ENCODE measurements at regions not wholly inside any gene's neighbourhood (a gene's known extent, or its start where the extent isn't known, plus 50 kb on each side); places are given as distances from the start of the nearest gene placed in this dataset.

DNA sequence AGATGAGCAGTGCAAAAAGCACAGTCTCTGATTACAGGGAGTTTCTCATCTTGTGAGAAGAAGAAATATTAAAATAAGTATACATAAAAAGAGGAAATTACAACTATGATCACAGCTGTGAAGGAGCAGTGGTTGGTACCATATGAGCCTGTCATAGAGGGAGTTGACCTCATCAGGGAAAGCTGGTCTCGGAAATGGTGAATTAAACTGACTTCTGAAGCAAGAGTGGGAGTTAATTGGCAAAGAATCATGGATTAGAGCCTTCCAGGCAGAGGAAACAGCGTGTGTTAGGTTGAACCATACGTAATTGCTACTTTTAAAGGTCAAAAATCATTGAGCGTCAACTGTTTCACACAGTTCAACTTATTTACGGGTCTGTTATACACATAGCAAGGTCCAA, 539.1 kb downstream of the EDEM1 start:
- Mint-ChIP-seq H3K27me3 (no peaks in the 10 kb centered on the region), H3K36me3 (ENCODE audit: low read depth) (no peaks in the 10 kb centered on the region), H3K4me1 (ENCODE audit: low read depth) (no peaks in the 10 kb centered on the region), H3K27ac (no peak overlapping the region), H3K9me3 (no peaks in the 10 kb centered on the region), H3K4me3 (no peak overlapping the region)
- intact Hi-C loops (cut with micrococcal nuclease): no loop called here
- CTCF ChIA-PET: no interaction called here
- POLR2A ChIA-PET: no interaction called here
- no peak for ATAC-seq
- TF ChIP-seq, protein P1, sequence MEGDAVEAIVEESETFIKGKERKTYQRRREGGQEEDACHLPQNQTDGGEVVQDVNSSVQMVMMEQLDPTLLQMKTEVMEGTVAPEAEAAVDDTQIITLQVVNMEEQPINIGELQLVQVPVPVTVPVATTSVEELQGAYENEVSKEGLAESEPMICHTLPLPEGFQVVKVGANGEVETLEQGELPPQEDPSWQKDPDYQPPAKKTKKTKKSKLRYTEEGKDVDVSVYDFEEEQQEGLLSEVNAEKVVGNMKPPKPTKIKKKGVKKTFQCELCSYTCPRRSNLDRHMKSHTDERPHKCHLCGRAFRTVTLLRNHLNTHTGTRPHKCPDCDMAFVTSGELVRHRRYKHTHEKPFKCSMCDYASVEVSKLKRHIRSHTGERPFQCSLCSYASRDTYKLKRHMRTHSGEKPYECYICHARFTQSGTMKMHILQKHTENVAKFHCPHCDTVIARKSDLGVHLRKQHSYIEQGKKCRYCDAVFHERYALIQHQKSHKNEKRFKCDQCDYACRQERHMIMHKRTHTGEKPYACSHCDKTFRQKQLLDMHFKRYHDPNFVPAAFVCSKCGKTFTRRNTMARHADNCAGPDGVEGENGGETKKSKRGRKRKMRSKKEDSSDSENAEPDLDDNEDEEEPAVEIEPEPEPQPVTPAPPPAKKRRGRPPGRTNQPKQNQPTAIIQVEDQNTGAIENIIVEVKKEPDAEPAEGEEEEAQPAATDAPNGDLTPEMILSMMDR (IDR thresholded peaks at IDR 0.05): no peak
- DNase-seq: no peak

GRCh38 chr3:5727743-5728484, 540.4 kb downstream of the EDEM1 start:
- TF ChIP-seq, protein P1 (IDR thresholded peaks at IDR 0.05): no peak
- intact Hi-C loops (cut with micrococcal nuclease): no loop called here
- POLR2A ChIA-PET: no interaction called here

DNA sequence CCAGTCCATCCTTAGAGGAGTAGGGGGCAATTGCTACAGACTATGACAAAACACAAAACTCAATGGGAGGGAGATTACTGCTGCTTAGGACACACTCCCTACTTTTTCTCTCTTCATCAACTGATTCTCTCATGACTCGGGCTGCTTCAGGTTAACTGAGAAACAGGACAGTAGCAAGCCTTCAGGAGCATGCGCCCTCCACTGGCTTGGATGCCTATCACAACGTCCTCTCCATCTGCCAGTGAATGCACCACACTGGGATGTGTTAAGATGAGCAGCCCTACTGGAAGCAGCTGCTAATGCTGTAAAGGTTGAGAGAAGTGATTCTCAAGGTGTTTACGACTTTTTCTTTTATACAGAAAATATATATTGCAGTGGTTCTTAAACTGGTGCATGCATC, 542.3 kb downstream of the EDEM1 start:
- Mint-ChIP-seq H3K27me3 (no peaks in the 10 kb centered on the region), H3K36me3 (ENCODE audit: low read depth) (no peaks in the 10 kb centered on the region), H3K4me1 (ENCODE audit: low read depth) (no peaks in the 10 kb centered on the region), H3K9me3 (no peaks in the 10 kb centered on the region), H3K4me3 (no peak overlapping the region), H3K27ac (no peak overlapping the region)
- DNase-seq: no peak
- ATAC-seq: no peak
- ChIA-PET CTCF (no interaction called here), POLR2A (no interaction called here)
- intact Hi-C loops (cut with micrococcal nuclease): no loop called here
- TF ChIP-seq, protein P1 (IDR thresholded peaks at IDR 0.05): no peak

More at GRCh38 chr3:5727743-5728484, 540.4 kb downstream of the EDEM1 start:
- Mint-ChIP-seq H3K4me3 (no peak overlapping the region), H3K27ac (no peak overlapping the region), H3K9me3 (no peaks in the 10 kb centered on the region), H3K4me1 (ENCODE audit: low read depth) (no peaks in the 10 kb centered on the region), H3K27me3 (no peaks in the 10 kb centered on the region), H3K36me3 (ENCODE audit: low read depth) (no peaks in the 10 kb centered on the region)
- DNase-seq (no peak), ATAC-seq (no peak)
- CTCF ChIA-PET: no interaction called here

GRCh38 chr3:5731100-5731499, 543.6 kb downstream of the EDEM1 start:
- H3K27me3 Mint-ChIP-seq: no peaks in the 10 kb centered on the region
- CTCF ChIA-PET: no interaction called here

GRCh38 chr3:5732081-5732480, 544.6 kb downstream of the EDEM1 start:
- POLR2A ChIA-PET: no interaction called here
- no peak overlapping the region for H3K27ac Mint-ChIP-seq
- H3K4me1 Mint-ChIP-seq (ENCODE audit: low read depth): no peaks in the 10 kb centered on the region
- ATAC-seq: no peak
- H3K36me3 Mint-ChIP-seq (ENCODE audit: low read depth): no peaks in the 10 kb centered on the region
- H3K27me3 Mint-ChIP-seq: peaks cover 2% of the 10 kb centered on the region
- no peaks in the 10 kb centered on the region for H3K9me3 Mint-ChIP-seq
- TF ChIP-seq, protein P1 (IDR thresholded peaks at IDR 0.05): no peak
- CTCF ChIA-PET: no interaction called here
- intact Hi-C loops (cut with micrococcal nuclease): no loop called here
- H3K4me3 Mint-ChIP-seq: no peak overlapping the region
- no peak for DNase-seq

More at GRCh38 chr3:5731100-5731499, 543.6 kb downstream of the EDEM1 start:
- Mint-ChIP-seq H3K9me3 (no peaks in the 10 kb centered on the region), H3K4me3 (no peak overlapping the region), H3K4me1 (ENCODE audit: low read depth) (no peaks in the 10 kb centered on the region), H3K27ac (no peak overlapping the region), H3K36me3 (ENCODE audit: low read depth) (no peaks in the 10 kb centered on the region)
- POLR2A ChIA-PET: no interaction called here
- TF ChIP-seq, protein P1 (IDR thresholded peaks at IDR 0.05): peak; percentile 14
- ATAC-seq (no peak), DNase-seq (no peak)
- intact Hi-C loops (cut with micrococcal nuclease): no loop called here
